22Rv1 (cell line): ENCODE measurements at regions not wholly inside any gene's neighbourhood (a gene's known extent, or its start where the extent isn't known, plus 50 kb on each side); places are given as distances from the start of the nearest gene placed in this dataset.

Source experiments
- ZFX ChIP-seq: fragments of 450-650 bp; IDR thresholded peaks from 2 replicates; pipeline ENCODE4 v1.6.1; 2017; ENCODE audit warnings: antibody characterized with exemption, borderline replicate concordance
- TF ChIP-seq, protein P1 (sequence below): fragments of 450-650 bp; IDR thresholded peaks from 2 replicates; pipeline ENCODE4 v1.5.1; 2017; ENCODE audit warnings: mild to moderate bottlenecking

DNA sequence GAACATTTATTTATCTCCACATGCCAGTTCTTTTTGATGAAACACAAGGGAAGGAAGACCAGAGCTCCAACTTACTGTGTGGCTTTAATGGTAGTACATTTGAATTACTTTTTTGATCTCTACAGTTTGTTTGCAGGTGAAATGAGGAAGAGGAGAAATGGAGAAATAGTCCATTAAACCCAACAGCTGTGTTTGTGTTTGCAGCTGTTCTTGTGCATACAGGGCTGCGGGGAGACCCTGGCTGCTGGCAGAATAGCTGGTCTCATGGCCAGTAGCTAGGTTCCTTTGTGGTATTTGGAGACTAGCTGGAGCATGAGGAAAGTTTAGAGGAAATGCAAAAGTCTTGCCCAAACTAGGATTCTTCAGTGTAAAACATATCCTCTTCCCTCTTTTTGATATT, 374.8 kb downstream of the GPAT3 start:
- TF ChIP-seq, protein P1, sequence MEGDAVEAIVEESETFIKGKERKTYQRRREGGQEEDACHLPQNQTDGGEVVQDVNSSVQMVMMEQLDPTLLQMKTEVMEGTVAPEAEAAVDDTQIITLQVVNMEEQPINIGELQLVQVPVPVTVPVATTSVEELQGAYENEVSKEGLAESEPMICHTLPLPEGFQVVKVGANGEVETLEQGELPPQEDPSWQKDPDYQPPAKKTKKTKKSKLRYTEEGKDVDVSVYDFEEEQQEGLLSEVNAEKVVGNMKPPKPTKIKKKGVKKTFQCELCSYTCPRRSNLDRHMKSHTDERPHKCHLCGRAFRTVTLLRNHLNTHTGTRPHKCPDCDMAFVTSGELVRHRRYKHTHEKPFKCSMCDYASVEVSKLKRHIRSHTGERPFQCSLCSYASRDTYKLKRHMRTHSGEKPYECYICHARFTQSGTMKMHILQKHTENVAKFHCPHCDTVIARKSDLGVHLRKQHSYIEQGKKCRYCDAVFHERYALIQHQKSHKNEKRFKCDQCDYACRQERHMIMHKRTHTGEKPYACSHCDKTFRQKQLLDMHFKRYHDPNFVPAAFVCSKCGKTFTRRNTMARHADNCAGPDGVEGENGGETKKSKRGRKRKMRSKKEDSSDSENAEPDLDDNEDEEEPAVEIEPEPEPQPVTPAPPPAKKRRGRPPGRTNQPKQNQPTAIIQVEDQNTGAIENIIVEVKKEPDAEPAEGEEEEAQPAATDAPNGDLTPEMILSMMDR = no peak
- no peak for TF ChIP-seq ZFX
